Kidney (tissue), 13 donors: ENCODE measurements at regions not wholly inside any gene's neighbourhood (a gene's known extent, or its start where the extent isn't known, plus 50 kb on each side); places are given as distances from the start of the nearest gene placed in this dataset.

Experiments used
- DNase-seq, 5 donors: peaks; one replicate each; pipeline ENCODE4 v3.0.0-alpha.2; 2013 to 2020
- FAIRE-seq: peaks from 2 replicates; lab custom pipeline; 2012; peaks lifted over from hg19 to GRCh38; lab: Jason Lieb, UNC
- H3K27ac ChIP-seq, 2 donors: one replicate each; pipeline ENCODE4 v1.7.0; 2013; ENCODE audit warnings: low read depth in 2 of 2, low read length in 2 of 2, inconsistent platforms in 1 of 2
- H3K27me3 ChIP-seq: one replicate; pipeline ENCODE4 v1.7.1; 2013; ENCODE audit warnings: low read length, inconsistent platforms; ENCODE audit not compliant: control insufficient read depth, insufficient read depth
- H3K36me3 ChIP-seq, 3 donors: one replicate each; pipeline versions ENCODE4 v1.7.0 to v1.7.1; 2013; ENCODE audit warnings: low read length in 3 of 3, control low read depth in 1 of 3, inconsistent platforms in 1 of 3; ENCODE audit not compliant: insufficient read depth in 3 of 3, control insufficient read depth in 2 of 3
- H3K4me1 ChIP-seq, 3 donors: one replicate each; pipeline versions ENCODE4 v1.7.0 to v1.7.1; 2013; ENCODE audit warnings: low read length in 3 of 3, inconsistent platforms in 1 of 3, low read depth in 1 of 3; ENCODE audit not compliant: control insufficient read depth in 2 of 3, insufficient read depth in 2 of 3
- H3K4me3 ChIP-seq, 3 donors: one replicate each; pipeline versions ENCODE4 v1.7.0 to v1.8.1; 2013; ENCODE audit warnings: low read length in 3 of 3, control low read depth in 1 of 3, inconsistent platforms in 1 of 3
- H3K9ac ChIP-seq, 3 donors: one replicate each; pipeline versions ENCODE4 v1.7.0 to v1.7.1; 2013; ENCODE audit warnings: low read length in 3 of 3, control low read depth in 1 of 3, inconsistent platforms in 1 of 3
- H3K9me3 ChIP-seq, 3 donors: one replicate each; pipeline versions ENCODE4 v1.7.0 to v1.7.1; 2013; ENCODE audit warnings: low read length in 3 of 3, control low read depth in 1 of 3, inconsistent platforms in 1 of 3; ENCODE audit not compliant: control insufficient read depth in 2 of 3, insufficient read depth in 1 of 3
- intact Hi-C: fragments of 100-400 bp; cut with DNase I; formaldehyde crosslinking; loops from one replicate; pipeline ENCODE4 v1.11.1; 2022
- TF ChIP-seq, protein P1 (sequence below): IDR thresholded peaks from 3 replicates; pipeline ENCODE4 v1.5.1; 2012; ENCODE audit warnings: mild to moderate bottlenecking, moderate library complexity, borderline replicate concordance; ENCODE audit not compliant: insufficient read depth; ENCODE audit errors: extremely low read depth
- donor health status: control.
- donor health status: control.
- donor health status: control.
- donor health status: control.
- donor health status: control.
- donor health status: DM: yes; HTN: yes; CAD: no.
- donor health status: Normal renal cell carcinoma (clear cell type).

DNA sequence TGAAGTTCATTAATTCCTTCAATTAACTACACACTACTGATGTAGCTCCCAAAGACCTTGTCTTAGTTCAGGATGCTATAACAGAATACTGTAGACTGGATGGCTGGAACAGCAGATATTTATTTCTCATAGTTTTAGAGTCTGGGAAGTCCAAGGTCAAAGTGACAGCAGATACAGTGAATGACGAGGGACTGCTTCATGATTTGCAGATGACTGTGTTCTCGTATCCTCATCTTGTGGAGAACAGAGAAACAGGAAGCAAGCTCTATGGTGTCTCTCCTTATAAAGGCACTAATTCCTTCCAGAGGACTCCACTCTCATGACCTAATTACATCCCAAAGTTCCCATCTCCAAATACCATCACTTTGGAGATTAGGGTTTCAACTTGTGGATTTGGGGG is 65.6 kb upstream of the MAP1B start:
- no peak for FAIRE-seq
- Histone ChIP-seq H3K4me3 (no peak overlapping the region), H3K36me3 (no peaks in the 10 kb centered on the region), H3K9ac (no peak overlapping the region), H3K4me1 (no peaks in the 10 kb centered on the region), H3K9me3 (no peaks in the 10 kb centered on the region), H3K27me3 (no peaks in the 10 kb centered on the region), H3K27ac (no peak overlapping the region)
- TF ChIP-seq, protein P1, sequence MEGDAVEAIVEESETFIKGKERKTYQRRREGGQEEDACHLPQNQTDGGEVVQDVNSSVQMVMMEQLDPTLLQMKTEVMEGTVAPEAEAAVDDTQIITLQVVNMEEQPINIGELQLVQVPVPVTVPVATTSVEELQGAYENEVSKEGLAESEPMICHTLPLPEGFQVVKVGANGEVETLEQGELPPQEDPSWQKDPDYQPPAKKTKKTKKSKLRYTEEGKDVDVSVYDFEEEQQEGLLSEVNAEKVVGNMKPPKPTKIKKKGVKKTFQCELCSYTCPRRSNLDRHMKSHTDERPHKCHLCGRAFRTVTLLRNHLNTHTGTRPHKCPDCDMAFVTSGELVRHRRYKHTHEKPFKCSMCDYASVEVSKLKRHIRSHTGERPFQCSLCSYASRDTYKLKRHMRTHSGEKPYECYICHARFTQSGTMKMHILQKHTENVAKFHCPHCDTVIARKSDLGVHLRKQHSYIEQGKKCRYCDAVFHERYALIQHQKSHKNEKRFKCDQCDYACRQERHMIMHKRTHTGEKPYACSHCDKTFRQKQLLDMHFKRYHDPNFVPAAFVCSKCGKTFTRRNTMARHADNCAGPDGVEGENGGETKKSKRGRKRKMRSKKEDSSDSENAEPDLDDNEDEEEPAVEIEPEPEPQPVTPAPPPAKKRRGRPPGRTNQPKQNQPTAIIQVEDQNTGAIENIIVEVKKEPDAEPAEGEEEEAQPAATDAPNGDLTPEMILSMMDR: no peak
- intact Hi-C loops: no loop called here
- no peak for DNase-seq

- no peaks in the 10 kb centered on the region for H3K36me3 ChIP-seq
These were observed 65.2 kb upstream of the MAP1B start for GRCh38 chr5:72042097-72042496.

GRCh38 chr5:72045692-72046091 is 61.6 kb upstream of the MAP1B start:
- Histone ChIP-seq H3K4me3 (no peak overlapping the region), H3K9me3 (peaks cover 0 to 4% (median 0%) of the 10 kb centered on the region in 3 donors), H3K27me3 (no peaks in the 10 kb centered on the region), H3K27ac (no peak overlapping the region), H3K36me3 (no peaks in the 10 kb centered on the region), H3K9ac (no peak overlapping the region), H3K4me1 (no peaks in the 10 kb centered on the region)
- intact Hi-C loops: no loop called here
- TF ChIP-seq, protein P1: no peak
- DNase-seq (no peak), FAIRE-seq (no peak)

More at GRCh38 chr5:72042097-72042496, 65.2 kb upstream of the MAP1B start:
- FAIRE-seq (no peak), DNase-seq (no peak)
- no peaks in the 10 kb centered on the region for H3K4me1 ChIP-seq
- no peak overlapping the region for H3K27ac ChIP-seq
- TF ChIP-seq, protein P1: no peak
- no peak overlapping the region for H3K4me3 ChIP-seq
- H3K9me3 ChIP-seq: peaks cover 0 to under 1% (median 0%) of the 10 kb centered on the region in 3 donors
- H3K27me3 ChIP-seq: no peaks in the 10 kb centered on the region
- H3K9ac ChIP-seq: no peak overlapping the region
- intact Hi-C loops: no loop called here

- TF ChIP-seq, protein P1: no peak
- no peak for FAIRE-seq
- no peaks in the 10 kb centered on the region for H3K27me3 ChIP-seq
- H3K36me3 ChIP-seq: no peaks in the 10 kb centered on the region
- no peak overlapping the region for H3K27ac ChIP-seq
- no peaks in the 10 kb centered on the region for H3K4me1 ChIP-seq
- DNase-seq: no peak
- H3K4me3 ChIP-seq: no peak overlapping the region
- peaks cover 0 to 4% (median 0%) of the 10 kb centered on the region in 3 donors for H3K9me3 ChIP-seq
- intact Hi-C loops: no loop called here
- no peak overlapping the region for H3K9ac ChIP-seq
These were observed 61.2 kb upstream of the MAP1B start for GRCh38 chr5:72046106-72046505.
